Neural progenitor cell (in vitro differentiated cells): ENCODE measurements at regions not wholly inside any gene's neighbourhood (a gene's known extent, or its start where the extent isn't known, plus 50 kb on each side); places are given as distances from the start of the nearest gene placed in this dataset.

ENCODE experiments used
- DNase-seq: peaks from one replicate; pipeline ENCODE4 v3.0.0-alpha.2; 2016; ENCODE audit warnings: low spot score
- H2AFZ ChIP-seq: fragments of 200-600 bp; sonication (generic); replicated peaks from 2 replicates; pipeline ENCODE4 v1.6.1; 2016; ENCODE audit warnings: antibody characterized with exemption
- H3F3A ChIP-seq: fragments of 200-600 bp; sonication (generic); 2 replicates; pipeline ENCODE4 v1.6.1; 2016; ENCODE audit warnings: antibody characterized with exemption, low read depth
- H3K27ac ChIP-seq: fragments of 200-600 bp; sonication (generic); 2 replicates; pipeline ENCODE4 v1.5.1; 2016; ENCODE audit warnings: mild to moderate bottlenecking
- H3K27me3 ChIP-seq: fragments of 200-600 bp; sonication (generic); 2 replicates; pipeline ENCODE4 v1.6.1; 2016; ENCODE audit warnings: mild to moderate bottlenecking, moderate library complexity
- H3K36me3 ChIP-seq: fragments of 200-600 bp; sonication (generic); 2 replicates; pipeline ENCODE4 v1.5.1; 2016
- H3K4me1 ChIP-seq: fragments of 200-600 bp; sonication (generic); 2 replicates; pipeline ENCODE4 v1.6.1; 2016; ENCODE audit warnings: mixed run types
- H3K4me2 ChIP-seq: fragments of 200-600 bp; sonication (generic); 2 replicates; pipeline ENCODE4 v1.6.1; 2016
- H3K4me3 ChIP-seq: fragments of 200-600 bp; sonication (generic); 2 replicates; pipeline ENCODE4 v1.5.1; 2016
- H3K79me2 ChIP-seq: fragments of 200-600 bp; sonication (generic); 2 replicates; pipeline ENCODE4 v1.6.1; 2016; ENCODE audit warnings: low read depth
- H3K9ac ChIP-seq: fragments of 200-600 bp; sonication (generic); 2 replicates; pipeline ENCODE4 v1.6.1; 2016
- H3K9me3 ChIP-seq: fragments of 200-600 bp; sonication (generic); 2 replicates; pipeline ENCODE4 v1.5.1; 2016; ENCODE audit warnings: low read depth
- H4K20me1 ChIP-seq: fragments of 200-600 bp; sonication (generic); 2 replicates; pipeline ENCODE4 v1.6.1; 2016; ENCODE audit warnings: low read depth
- H3K27ac Mint-ChIP-seq: 3 replicates; pipeline ENCODE4 v1.8.0; 2021; ENCODE audit warnings: mixed read lengths
- H3K27me3 Mint-ChIP-seq: 2 replicates; pipeline ENCODE4 v1.8.0; 2022; ENCODE audit warnings: low read depth, mild to moderate bottlenecking, inconsistent platforms, moderate library complexity, mixed read lengths; ENCODE audit not compliant: insufficient read depth
- H3K36me3 Mint-ChIP-seq: 3 replicates; pipeline ENCODE4 v1.8.0; 2021; ENCODE audit warnings: mixed read lengths
- H3K4me1 Mint-ChIP-seq: 3 replicates; pipeline ENCODE4 v1.8.0; 2021; ENCODE audit warnings: mixed read lengths
- H3K4me3 Mint-ChIP-seq: 3 replicates; pipeline ENCODE4 v1.8.0; 2021; ENCODE audit warnings: mild to moderate bottlenecking, moderate library complexity, mixed read lengths
- H3K9me3 Mint-ChIP-seq: 3 replicates; pipeline ENCODE4 v1.8.0; 2020; ENCODE audit warnings: mixed read lengths
- EZH2 ChIP-seq: fragments of 200-600 bp; sonication (generic); IDR thresholded peaks from 2 replicates; pipeline ENCODE4 v1.6.1; 2017; ENCODE audit warnings: antibody characterized with exemption, mild to moderate bottlenecking, moderate library complexity
- EZH2phosphoT487 ChIP-seq: fragments of 200-600 bp; sonication (generic); IDR thresholded peaks from 2 replicates; pipeline ENCODE4 v1.6.1; 2017; ENCODE audit warnings: antibody characterized with exemption
- TF ChIP-seq, protein P1 (sequence below): fragments of 200-600 bp; sonication (generic); IDR thresholded peaks from 2 replicates; pipeline ENCODE4 v1.5.1; 2017; ENCODE audit warnings: antibody characterized with exemption, mild to moderate bottlenecking

DNA sequence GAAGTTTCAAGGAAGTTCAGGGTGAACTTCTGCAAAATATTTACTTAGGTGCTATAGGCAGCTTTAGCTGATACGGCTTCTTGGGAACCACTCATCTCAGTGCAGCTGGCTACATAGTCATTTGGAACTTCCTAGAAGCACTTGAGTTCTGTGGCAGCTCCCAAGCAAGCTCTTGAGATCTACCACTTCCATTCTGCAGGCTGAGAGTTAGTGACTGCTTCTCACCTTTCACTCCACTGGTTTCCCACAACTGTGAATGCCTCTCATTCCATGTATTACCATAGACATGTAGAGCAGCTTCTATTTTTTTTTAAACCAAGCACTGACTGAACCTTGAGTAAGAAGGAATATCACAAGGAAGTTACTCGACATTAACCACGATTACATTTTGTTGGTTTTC is 994.1 kb upstream of the ACVR2A start:
- H3K9me3 ChIP-seq = no peaks in the 10 kb centered on the region
- H3K27me3 ChIP-seq = no peaks in the 10 kb centered on the region
- no peak overlapping the region for H3K9ac ChIP-seq
- H3K27ac ChIP-seq = no peak overlapping the region
- H4K20me1 ChIP-seq = no peaks in the 10 kb centered on the region
- H3K36me3 ChIP-seq = no peaks in the 10 kb centered on the region
- no peak for DNase-seq
- Mint-ChIP-seq H3K4me3 (no peak overlapping the region), H3K4me1 (no peaks in the 10 kb centered on the region), H3K36me3 (no peaks in the 10 kb centered on the region), H3K27me3 (peaks cover 2% of the 10 kb centered on the region), H3K27ac (no peak overlapping the region), H3K9me3 (no peaks in the 10 kb centered on the region)
- no peak overlapping the region for H3K4me3 ChIP-seq
- peaks cover 20% of the 10 kb centered on the region for H3K4me1 ChIP-seq
- no peaks in the 10 kb centered on the region for H3F3A ChIP-seq
- TF ChIP-seq EZH2phosphoT487 (no peak), EZH2 (no peak)
- TF ChIP-seq, protein P1, sequence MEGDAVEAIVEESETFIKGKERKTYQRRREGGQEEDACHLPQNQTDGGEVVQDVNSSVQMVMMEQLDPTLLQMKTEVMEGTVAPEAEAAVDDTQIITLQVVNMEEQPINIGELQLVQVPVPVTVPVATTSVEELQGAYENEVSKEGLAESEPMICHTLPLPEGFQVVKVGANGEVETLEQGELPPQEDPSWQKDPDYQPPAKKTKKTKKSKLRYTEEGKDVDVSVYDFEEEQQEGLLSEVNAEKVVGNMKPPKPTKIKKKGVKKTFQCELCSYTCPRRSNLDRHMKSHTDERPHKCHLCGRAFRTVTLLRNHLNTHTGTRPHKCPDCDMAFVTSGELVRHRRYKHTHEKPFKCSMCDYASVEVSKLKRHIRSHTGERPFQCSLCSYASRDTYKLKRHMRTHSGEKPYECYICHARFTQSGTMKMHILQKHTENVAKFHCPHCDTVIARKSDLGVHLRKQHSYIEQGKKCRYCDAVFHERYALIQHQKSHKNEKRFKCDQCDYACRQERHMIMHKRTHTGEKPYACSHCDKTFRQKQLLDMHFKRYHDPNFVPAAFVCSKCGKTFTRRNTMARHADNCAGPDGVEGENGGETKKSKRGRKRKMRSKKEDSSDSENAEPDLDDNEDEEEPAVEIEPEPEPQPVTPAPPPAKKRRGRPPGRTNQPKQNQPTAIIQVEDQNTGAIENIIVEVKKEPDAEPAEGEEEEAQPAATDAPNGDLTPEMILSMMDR = no peak
- no peak overlapping the region for H3K4me2 ChIP-seq
- no peak overlapping the region for H2AFZ ChIP-seq
- H3K79me2 ChIP-seq = no peaks in the 10 kb centered on the region

GRCh38 chr2:146847846-146848245 is 997.0 kb upstream of the ACVR2A start:
- H3K36me3 ChIP-seq = no peaks in the 10 kb centered on the region
- no peak overlapping the region for H2AFZ ChIP-seq
- H3K9me3 ChIP-seq = no peaks in the 10 kb centered on the region
- H3F3A ChIP-seq = no peaks in the 10 kb centered on the region
- no peak overlapping the region for H3K4me3 ChIP-seq
- H3K79me2 ChIP-seq = no peaks in the 10 kb centered on the region
- no peaks in the 10 kb centered on the region for H4K20me1 ChIP-seq
- Mint-ChIP-seq H3K36me3 (no peaks in the 10 kb centered on the region), H3K9me3 (no peaks in the 10 kb centered on the region), H3K4me3 (no peak overlapping the region), H3K27ac (no peak overlapping the region), H3K27me3 (peaks cover 2% of the 10 kb centered on the region), H3K4me1 (no peaks in the 10 kb centered on the region)
- peak overlapping the region; percentile 4 for H3K4me2 ChIP-seq
- no peak overlapping the region for H3K9ac ChIP-seq
- no peaks in the 10 kb centered on the region for H3K27me3 ChIP-seq
- no peak for TF ChIP-seq EZH2
- TF ChIP-seq, protein P1 = no peak
- no peak for TF ChIP-seq EZH2phosphoT487
- no peak overlapping the region for H3K27ac ChIP-seq
- peaks cover 12% of the 10 kb centered on the region for H3K4me1 ChIP-seq
- no peak for DNase-seq

GRCh38 chr2:146844226-146844990 is 1000.4 kb upstream of the ACVR2A start:
- no peaks in the 10 kb centered on the region for H3K79me2 ChIP-seq
- no peak overlapping the region for H3K9ac ChIP-seq
- Mint-ChIP-seq H3K27me3 (peaks cover 2% of the 10 kb centered on the region), H3K4me3 (no peak overlapping the region), H3K9me3 (no peaks in the 10 kb centered on the region), H3K27ac (no peak overlapping the region), H3K36me3 (no peaks in the 10 kb centered on the region), H3K4me1 (no peaks in the 10 kb centered on the region)
- H3K27me3 ChIP-seq = no peaks in the 10 kb centered on the region
- DNase-seq = no peak
- no peak overlapping the region for H3K4me2 ChIP-seq
- no peaks in the 10 kb centered on the region for H4K20me1 ChIP-seq
- no peaks in the 10 kb centered on the region for H3K9me3 ChIP-seq
- H3K36me3 ChIP-seq = no peaks in the 10 kb centered on the region
- peak overlapping the region; percentile 29 for H2AFZ ChIP-seq
- peaks cover 12% of the 10 kb centered on the region for H3K4me1 ChIP-seq
- H3F3A ChIP-seq = no peaks in the 10 kb centered on the region
- H3K4me3 ChIP-seq = no peak overlapping the region
- H3K27ac ChIP-seq = no peak overlapping the region
- TF ChIP-seq EZH2phosphoT487 (no peak), EZH2 (no peak)
- TF ChIP-seq, protein P1 = no peak
